HEK293T (cell line): ENCODE measurements at regions not wholly inside any gene's neighbourhood (a gene's known extent, or its start where the extent isn't known, plus 50 kb on each side); places are given as distances from the start of the nearest gene placed in this dataset.

Experiments used
- ELF4 ChIP-seq: fragments of 450-650 bp; IDR thresholded peaks from 2 replicates; pipeline ENCODE4 v1.6.1; 2017; ENCODE audit warnings: antibody characterized with exemption
- HDGF ChIP-seq: fragments of 450-650 bp; IDR thresholded peaks from 2 replicates; pipeline ENCODE4 v1.6.1; 2017; ENCODE audit warnings: antibody characterized with exemption, borderline replicate concordance
- SUZ12 ChIP-seq: fragments of 450-650 bp; IDR thresholded peaks from 2 replicates; pipeline ENCODE4 v1.6.1; 2016; ENCODE audit warnings: mild to moderate bottlenecking
- TF ChIP-seq, protein P1 (sequence below): fragments of 450-650 bp; IDR thresholded peaks from 2 replicates; pipeline ENCODE4 v1.6.1; 2016

DNA sequence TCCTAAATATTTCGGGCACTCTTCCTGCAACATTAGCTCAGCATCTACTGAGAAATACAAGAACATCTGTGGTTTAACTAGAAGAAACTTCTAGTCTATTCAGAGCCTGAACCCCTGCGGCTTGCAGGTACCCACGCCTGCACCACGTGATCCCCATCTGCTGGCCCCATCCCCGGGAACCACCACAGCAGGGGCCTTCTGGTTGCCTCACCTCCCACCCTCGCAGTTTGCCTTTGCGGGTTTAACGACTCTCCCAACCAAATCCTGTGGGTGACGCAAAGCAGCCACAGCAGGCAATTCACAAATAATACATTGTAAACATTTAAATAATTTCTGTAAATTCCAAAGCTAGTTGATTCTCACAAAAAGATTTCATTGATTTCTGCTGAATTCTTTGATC, 90.2 kb upstream of the TMEM18 start:
- TF ChIP-seq SUZ12 (no peak), ELF4 (no peak), HDGF (no peak)
- TF ChIP-seq, protein P1, sequence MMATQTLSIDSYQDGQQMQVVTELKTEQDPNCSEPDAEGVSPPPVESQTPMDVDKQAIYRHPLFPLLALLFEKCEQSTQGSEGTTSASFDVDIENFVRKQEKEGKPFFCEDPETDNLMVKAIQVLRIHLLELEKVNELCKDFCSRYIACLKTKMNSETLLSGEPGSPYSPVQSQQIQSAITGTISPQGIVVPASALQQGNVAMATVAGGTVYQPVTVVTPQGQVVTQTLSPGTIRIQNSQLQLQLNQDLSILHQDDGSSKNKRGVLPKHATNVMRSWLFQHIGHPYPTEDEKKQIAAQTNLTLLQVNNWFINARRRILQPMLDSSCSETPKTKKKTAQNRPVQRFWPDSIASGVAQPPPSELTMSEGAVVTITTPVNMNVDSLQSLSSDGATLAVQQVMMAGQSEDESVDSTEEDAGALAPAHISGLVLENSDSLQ = no peak
